ENCODE measurements at regions not wholly inside any gene's neighbourhood (a gene's known extent, or its start where the extent isn't known, plus 50 kb on each side); places are given as distances from the start of the nearest gene placed in this dataset.

DNA sequence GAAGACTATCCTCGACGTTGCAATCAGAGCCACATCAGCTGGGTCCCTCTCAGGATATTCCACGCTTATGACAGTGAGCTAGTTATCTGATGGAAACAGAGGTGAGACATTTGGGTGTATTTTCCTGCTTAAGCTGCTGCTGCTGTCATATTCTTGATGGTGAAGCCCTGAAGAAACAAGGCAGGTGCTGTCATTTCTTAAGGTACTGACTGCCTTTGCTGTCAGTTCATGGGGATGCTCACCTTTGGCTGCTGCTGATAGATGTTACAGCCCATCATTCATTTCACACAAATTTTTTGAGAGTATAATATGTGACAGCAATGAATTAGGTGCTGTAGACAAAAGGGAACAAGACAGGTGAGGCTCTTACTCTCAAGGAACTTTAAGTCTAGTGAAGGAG is 577.4 kb downstream of the LMO4 start:
- no peak for DNase-seq
- intact Hi-C loops (cut with DNase I), result no loop called here
- H3K4me1 ChIP-seq, result no peaks in the 10 kb centered on the region
- H3K27me3 ChIP-seq, result no peaks in the 10 kb centered on the region
- no peak overlapping the region for H3K27ac ChIP-seq
- no peaks in the 10 kb centered on the region for H3K9me3 ChIP-seq
- TF ChIP-seq POLR2A (IDR thresholded peaks at IDR 0.05), result no peak
- TF ChIP-seq, protein P1, sequence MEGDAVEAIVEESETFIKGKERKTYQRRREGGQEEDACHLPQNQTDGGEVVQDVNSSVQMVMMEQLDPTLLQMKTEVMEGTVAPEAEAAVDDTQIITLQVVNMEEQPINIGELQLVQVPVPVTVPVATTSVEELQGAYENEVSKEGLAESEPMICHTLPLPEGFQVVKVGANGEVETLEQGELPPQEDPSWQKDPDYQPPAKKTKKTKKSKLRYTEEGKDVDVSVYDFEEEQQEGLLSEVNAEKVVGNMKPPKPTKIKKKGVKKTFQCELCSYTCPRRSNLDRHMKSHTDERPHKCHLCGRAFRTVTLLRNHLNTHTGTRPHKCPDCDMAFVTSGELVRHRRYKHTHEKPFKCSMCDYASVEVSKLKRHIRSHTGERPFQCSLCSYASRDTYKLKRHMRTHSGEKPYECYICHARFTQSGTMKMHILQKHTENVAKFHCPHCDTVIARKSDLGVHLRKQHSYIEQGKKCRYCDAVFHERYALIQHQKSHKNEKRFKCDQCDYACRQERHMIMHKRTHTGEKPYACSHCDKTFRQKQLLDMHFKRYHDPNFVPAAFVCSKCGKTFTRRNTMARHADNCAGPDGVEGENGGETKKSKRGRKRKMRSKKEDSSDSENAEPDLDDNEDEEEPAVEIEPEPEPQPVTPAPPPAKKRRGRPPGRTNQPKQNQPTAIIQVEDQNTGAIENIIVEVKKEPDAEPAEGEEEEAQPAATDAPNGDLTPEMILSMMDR (IDR thresholded peaks at IDR 0.05), result no peak
- H3K4me3 ChIP-seq, result no peak overlapping the region
- ATAC-seq, result no peak
- no peaks in the 10 kb centered on the region for H3K36me3 ChIP-seq (replicated peaks in 1 of 2; ENCODE audit: insufficient read depth in 1 of 2, low read depth in 2 of 2)
- 73 to 94% methylated on average over 3 of the region's 3 CpGs for WGBS, 2 donors

DNA sequence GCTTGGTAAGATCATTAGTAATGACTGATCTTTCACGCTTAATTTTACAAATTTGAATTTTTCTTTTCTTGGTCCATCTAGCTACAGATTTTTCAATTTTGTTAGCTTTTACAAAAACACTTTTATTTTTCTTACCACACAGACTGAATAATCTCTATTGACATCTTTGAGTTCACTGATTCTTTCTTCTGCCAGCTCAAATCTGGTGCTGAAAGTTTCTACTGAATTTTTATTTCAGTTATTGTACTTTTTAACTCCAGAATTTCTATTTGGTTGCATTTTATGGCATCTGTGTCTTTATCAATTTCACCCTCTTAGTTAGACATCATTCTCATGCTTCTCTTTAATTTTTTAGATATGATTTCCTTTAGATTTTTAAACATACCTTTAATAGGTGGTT is 584.7 kb downstream of the LMO4 start:
- no peak for DNase-seq
- H3K9me3 ChIP-seq, result no peaks in the 10 kb centered on the region
- no peak overlapping the region for H3K4me3 ChIP-seq
- intact Hi-C loops (cut with DNase I), result no loop called here
- TF ChIP-seq, protein P1 (IDR thresholded peaks at IDR 0.05), result no peak
- no peak for TF ChIP-seq POLR2A (IDR thresholded peaks at IDR 0.05)
- WGBS, 2 donors, result 90 to 100% methylated on average over 1 of the region's 1 CpG
- no peaks in the 10 kb centered on the region for H3K36me3 ChIP-seq (replicated peaks in 1 of 2; ENCODE audit: insufficient read depth in 1 of 2, low read depth in 2 of 2)
- no peaks in the 10 kb centered on the region for H3K27me3 ChIP-seq
- no peak overlapping the region for H3K27ac ChIP-seq
- H3K4me1 ChIP-seq, result no peaks in the 10 kb centered on the region
- ATAC-seq, result no peak

DNA sequence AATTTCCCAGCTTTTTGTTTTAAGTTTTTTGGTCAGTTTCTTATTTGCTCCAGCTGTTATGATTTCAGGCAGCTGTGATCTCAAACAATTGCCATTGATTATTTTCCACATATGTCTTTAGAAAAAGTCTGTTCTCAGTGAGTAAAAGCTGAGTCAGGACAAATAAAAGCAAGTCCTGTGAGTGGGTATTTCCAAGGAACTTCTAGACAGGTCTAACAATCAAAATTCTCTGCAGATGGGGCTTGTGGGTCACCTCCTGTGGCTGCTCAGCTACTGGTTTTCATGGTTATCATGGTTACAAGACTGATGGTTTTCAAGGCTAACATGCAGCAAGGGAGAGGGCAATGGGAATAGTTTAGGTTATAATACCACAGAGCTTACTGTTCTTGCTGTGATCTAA is 585.7 kb downstream of the LMO4 start:
- TF ChIP-seq, protein P1 (IDR thresholded peaks at IDR 0.05), result no peak
- TF ChIP-seq POLR2A (IDR thresholded peaks at IDR 0.05), result no peak
- Histone ChIP-seq H3K27me3 (no peaks in the 10 kb centered on the region), H3K4me1 (no peaks in the 10 kb centered on the region), H3K9me3 (no peaks in the 10 kb centered on the region), H3K27ac (no peak overlapping the region), H3K36me3 (replicated peaks in 1 of 2; ENCODE audit: insufficient read depth in 1 of 2, low read depth in 2 of 2) (no peaks in the 10 kb centered on the region), H3K4me3 (no peak overlapping the region)
- intact Hi-C loops (cut with DNase I), result no loop called here
- DNase-seq (no peak), ATAC-seq (no peak)

DNA sequence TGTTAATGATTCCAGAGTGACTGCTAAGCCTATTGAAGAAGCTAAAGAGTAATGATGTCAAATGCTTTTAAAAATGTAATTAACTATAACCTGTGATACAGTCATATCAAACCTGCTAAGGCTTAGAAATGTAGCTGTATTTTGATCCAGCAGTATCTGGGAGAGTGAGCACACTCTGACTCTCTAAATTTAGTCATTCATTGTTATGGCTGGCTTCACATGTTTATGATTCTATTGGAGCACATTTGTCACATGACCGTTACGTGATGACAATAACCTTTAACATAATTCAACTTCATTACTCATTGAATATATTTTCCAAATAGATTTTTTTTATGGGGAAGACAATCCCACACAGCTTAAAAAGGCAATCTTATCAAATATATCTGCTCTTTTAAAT is 587.1 kb downstream of the LMO4 start:
- intact Hi-C loops (cut with DNase I), result no loop called here
- no peaks in the 10 kb centered on the region for H3K9me3 ChIP-seq
- H3K27ac ChIP-seq, result no peak overlapping the region
- WGBS, 2 donors, result 84 to 91% methylated on average over 2 of the region's 2 CpGs
- no peak for TF ChIP-seq POLR2A (IDR thresholded peaks at IDR 0.05)
- TF ChIP-seq, protein P1 (IDR thresholded peaks at IDR 0.05), result no peak
- ATAC-seq (no peak), DNase-seq (no peak)
- H3K4me1 ChIP-seq, result no peaks in the 10 kb centered on the region
- H3K4me3 ChIP-seq, result no peak overlapping the region
- H3K36me3 ChIP-seq (replicated peaks in 1 of 2; ENCODE audit: insufficient read depth in 1 of 2, low read depth in 2 of 2), result no peaks in the 10 kb centered on the region
- H3K27me3 ChIP-seq, result no peaks in the 10 kb centered on the region

DNA sequence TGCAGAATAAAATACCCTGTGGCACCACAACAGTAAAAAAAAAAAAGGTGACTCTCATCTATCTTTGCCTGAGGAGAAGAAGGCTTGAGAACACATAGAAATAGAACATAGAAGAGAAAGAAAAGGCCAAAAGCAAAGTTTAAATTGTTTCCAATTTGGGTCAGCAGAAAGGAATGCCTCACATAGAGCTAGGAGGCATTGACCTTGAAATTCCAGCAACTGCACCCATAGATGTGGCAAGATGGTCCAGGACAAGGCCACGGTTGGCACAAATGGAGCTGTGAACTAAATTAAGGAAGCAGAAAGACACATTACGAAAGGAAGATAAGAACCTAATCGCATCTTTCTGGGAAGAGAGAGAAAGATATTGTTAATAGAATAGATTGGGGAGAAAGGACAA is 588.3 kb downstream of the LMO4 start:
- Histone ChIP-seq H3K4me3 (no peak overlapping the region), H3K27ac (no peak overlapping the region), H3K9me3 (no peaks in the 10 kb centered on the region), H3K27me3 (no peaks in the 10 kb centered on the region), H3K36me3 (replicated peaks in 1 of 2; ENCODE audit: insufficient read depth in 1 of 2, low read depth in 2 of 2) (no peaks in the 10 kb centered on the region), H3K4me1 (no peaks in the 10 kb centered on the region)
- DNase-seq (no peak), ATAC-seq (peak; percentile 47)
- TF ChIP-seq, protein P1 (IDR thresholded peaks at IDR 0.05), result no peak
- no peak for TF ChIP-seq POLR2A (IDR thresholded peaks at IDR 0.05)
- WGBS, 2 donors, result 58% methylated on average over 3 of the region's 3 CpGs
- intact Hi-C loops (cut with DNase I), result no loop called here

All from body of pancreas (tissue), 4 donors.